ENCODE measurements at regions not wholly inside any gene's neighbourhood (a gene's known extent, or its start where the extent isn't known, plus 50 kb on each side); places are given as distances from the start of the nearest gene placed in this dataset.

DNA sequence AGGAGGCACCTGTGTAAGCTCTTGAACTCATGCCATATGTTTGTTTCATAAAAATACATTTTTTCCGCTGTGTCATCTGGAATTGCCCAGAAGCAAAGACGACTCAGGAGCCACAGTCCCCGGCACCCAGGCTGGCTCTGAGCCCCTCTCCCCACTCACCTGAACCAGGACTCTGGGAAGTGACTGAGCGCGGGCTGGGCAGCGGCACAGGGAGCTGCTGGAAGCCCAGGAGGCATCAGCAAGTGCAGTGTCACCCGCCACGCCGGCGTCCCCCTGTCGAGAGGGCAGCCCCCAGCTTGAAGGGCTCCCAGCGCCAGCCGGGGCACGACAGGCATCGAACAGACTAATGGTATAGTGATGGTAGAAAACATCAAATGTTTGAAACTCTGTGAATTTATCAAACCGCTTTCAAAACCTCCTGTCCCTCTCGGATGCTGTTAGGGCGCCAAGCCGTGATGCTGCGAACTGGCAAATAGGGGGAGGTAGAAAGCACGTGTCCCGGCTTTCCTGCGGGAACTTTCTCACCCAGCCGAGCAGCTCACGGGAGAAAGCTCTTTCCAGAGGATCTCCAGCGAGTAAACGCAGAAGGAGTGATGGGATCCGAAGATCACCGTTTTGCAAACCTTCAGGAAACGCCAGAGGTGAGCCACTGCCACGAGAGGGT is 57.8 kb upstream of the COL18A1 start:
- no peak for TF ChIP-seq CTCF (conservative IDR thresholded peaks at IDR 0.05; ENCODE audit: low read length)
- TF ChIP-seq EZH2phosphoT487 (IDR thresholded peaks at IDR 0.05; ENCODE audit: borderline replicate concordance, low read depth, low read length), result no peak
